Head of caudate nucleus (tissue), 42 donors: ENCODE measurements at regions not wholly inside any gene's neighbourhood (a gene's known extent, or its start where the extent isn't known, plus 50 kb on each side); places are given as distances from the start of the nearest gene placed in this dataset.
"Not testable (repeated sequence)": the region's sequence is repeated elsewhere in the genome, so short reads cannot be mapped to it uniquely, and the experiment has no call there.

ENCODE experiments used
- DNase-seq, 42 donors: peaks; one replicate each; pipeline versions ENCODE4 v3.0.0 to v3.0.0-alpha.2; 2020 to 2021; ENCODE audit warnings: mixed read lengths in 7 of 42
- intact Hi-C: fragments of 100-400 bp; cut with DNase I; formaldehyde crosslinking; loops from one replicate; pipeline ENCODE4 v1.15.0; 2022

- no peak for DNase-seq
- intact Hi-C loops: no loop called here
Observed at GRCh38 chr4:151584101-151584500, 175.1 kb downstream of the FHIP1A start.

- intact Hi-C loops, DNase-seq: not testable (repeated sequence)
Observed at GRCh38 chr4:151595629-151596028, 165.2 kb downstream of the GATB start.

GRCh38 chr4:151597691-151598090 is 163.1 kb downstream of the GATB start:
- DNase-seq, intact Hi-C loops: not testable (repeated sequence)

GRCh38 chr4:151599863-151600262 is 160.9 kb downstream of the GATB start:
- intact Hi-C loops: no loop called here
- no peak for DNase-seq

- intact Hi-C loops: no loop called here
- DNase-seq: no peak
Observed at GRCh38 chr4:151600432-151600831, 160.4 kb downstream of the GATB start.

GRCh38 chr4:151603377-151603776 is 157.4 kb downstream of the GATB start:
- DNase-seq: no peak
- intact Hi-C loops: no loop called here

- DNase-seq: no peak
- intact Hi-C loops: no loop called here
Observed at GRCh38 chr4:151604238-151604637, 156.6 kb downstream of the GATB start.

GRCh38 chr4:151605215-151605614 is 155.6 kb downstream of the GATB start:
- no peak for DNase-seq

GRCh38 chr4:151606061-151606460 is 154.7 kb downstream of the GATB start:
- no peak for DNase-seq
- intact Hi-C loops: no loop called here

More at GRCh38 chr4:151605215-151605614, 155.6 kb downstream of the GATB start:
- intact Hi-C loops: no loop called here

- intact Hi-C loops: no loop called here
- no peak for DNase-seq
Observed at GRCh38 chr4:151610229-151610628, 150.6 kb downstream of the GATB start.

- intact Hi-C loops: no loop called here
- no peak for DNase-seq
Observed at GRCh38 chr4:151611960-151612359, 148.8 kb downstream of the GATB start.

GRCh38 chr4:151613290-151613689 is 147.5 kb downstream of the GATB start:
- intact Hi-C loops: no loop called here

GRCh38 chr4:151614561-151614960 is 146.2 kb downstream of the GATB start:
- DNase-seq: no peak
- intact Hi-C loops: no loop called here

More at GRCh38 chr4:151613290-151613689, 147.5 kb downstream of the GATB start:
- DNase-seq: no peak

GRCh38 chr4:151618858-151619257 is 141.9 kb downstream of the GATB start:
- DNase-seq: no peak
- intact Hi-C loops: no loop called here

- intact Hi-C loops: no loop called here
Observed at GRCh38 chr4:151620066-151620465, 140.7 kb downstream of the GATB start.

More at GRCh38 chr4:151620066-151620465, 140.7 kb downstream of the GATB start:
- DNase-seq: no peak
